NB4 (cell line): ENCODE measurements at regions not wholly inside any gene's neighbourhood (a gene's known extent, or its start where the extent isn't known, plus 50 kb on each side); places are given as distances from the start of the nearest gene placed in this dataset.

Experiments used
- CTCF ChIP-seq: IDR thresholded peaks from one replicate; pipeline ENCODE4 v1.5.1; 2012; ENCODE audit warnings: low read depth, low read length
- MAX ChIP-seq: IDR thresholded peaks from 2 replicates; pipeline ENCODE4 v1.6.1; 2011; ENCODE audit warnings: low read depth, low read length
- MYC ChIP-seq: IDR thresholded peaks from 2 replicates; pipeline ENCODE4 v1.6.1; 2011; ENCODE audit warnings: low read depth, low read length
- POLR2A ChIP-seq: IDR thresholded peaks from 2 replicates; pipeline ENCODE4 v1.6.1; 2011; ENCODE audit warnings: mild to moderate bottlenecking; ENCODE audit not compliant: insufficient read length; ENCODE audit errors: extremely low read depth

- TF ChIP-seq CTCF (no peak), MYC (no peak), POLR2A (no peak), MAX (no peak)
Observed at GRCh38 chrX:7617994-7618393, 225.0 kb upstream of the VCX start.
